Loucy (cell line): ENCODE measurements at regions not wholly inside any gene's neighbourhood (a gene's known extent, or its start where the extent isn't known, plus 50 kb on each side); places are given as distances from the start of the nearest gene placed in this dataset.

Experiments
- H2AFZ ChIP-seq: fragments of 200-600 bp; sonication (generic); 2 replicates; pipeline ENCODE4 v1.6.0; 2016; ENCODE audit warnings: antibody characterized with exemption, mild to moderate bottlenecking, low read length, moderate library complexity
- H3F3A ChIP-seq: fragments of 200-600 bp; 2 replicates; pipeline ENCODE4 v1.6.0; 2016; ENCODE audit warnings: antibody characterized with exemption, low read depth, mild to moderate bottlenecking
- H3K27me3 ChIP-seq: fragments of 200-600 bp; sonication (generic); 2 replicates; pipeline ENCODE4 v1.6.1; 2014; ENCODE audit warnings: low read length, mild to moderate bottlenecking; ENCODE audit not compliant: insufficient read depth, poor library complexity, severe bottlenecking
- H3K36me3 ChIP-seq: fragments of 200-600 bp; sonication (generic); 2 replicates; pipeline ENCODE4 v1.6.1; 2016; ENCODE audit warnings: low read length; ENCODE audit not compliant: insufficient read depth
- H3K4me1 ChIP-seq: fragments of 200-600 bp; sonication (generic); 2 replicates; pipeline ENCODE4 v1.5.1; 2014; ENCODE audit warnings: low read length, mild to moderate bottlenecking; ENCODE audit not compliant: insufficient read depth, poor library complexity, severe bottlenecking
- H3K4me2 ChIP-seq: fragments of 200-600 bp; sonication (generic); 2 replicates; pipeline ENCODE4 v1.6.0; 2014; ENCODE audit warnings: antibody characterized with exemption, low read length, low read depth, mild to moderate bottlenecking; ENCODE audit not compliant: poor library complexity, severe bottlenecking
- H3K4me3 ChIP-seq: fragments of 200-600 bp; sonication (generic); 2 replicates; pipeline ENCODE4 v1.5.1; 2014; ENCODE audit warnings: low read length, mild to moderate bottlenecking, mixed read lengths; ENCODE audit not compliant: poor library complexity, severe bottlenecking
- H3K79me2 ChIP-seq: fragments of 200-600 bp; sonication (generic); 2 replicates; pipeline ENCODE4 v1.6.1; 2014; ENCODE audit warnings: low read length; ENCODE audit not compliant: insufficient read depth
- H3K9ac ChIP-seq: fragments of 200-600 bp; sonication (generic); 2 replicates; pipeline ENCODE4 v1.6.0; 2014; ENCODE audit warnings: mild to moderate bottlenecking, low read depth, low read length, moderate library complexity; ENCODE audit not compliant: poor library complexity, severe bottlenecking
- H3K9me2 ChIP-seq: fragments of 200-600 bp; sonication (generic); replicated peaks from 2 replicates; pipeline ENCODE4 v1.6.1; 2016; ENCODE audit warnings: low read depth, low read length, mixed read lengths
- H3K9me3 ChIP-seq: fragments of 200-600 bp; sonication (generic); 2 replicates; pipeline ENCODE4 v1.6.1; 2014; ENCODE audit warnings: mild to moderate bottlenecking, antibody characterized with exemption, low read length, low read depth; ENCODE audit not compliant: insufficient read depth
- H4K20me1 ChIP-seq: fragments of 200-600 bp; sonication (generic); 2 replicates; pipeline ENCODE4 v1.6.0; 2014; ENCODE audit warnings: antibody characterized with exemption, low read length, mild to moderate bottlenecking; ENCODE audit not compliant: insufficient read depth, poor library complexity, severe bottlenecking
- CTCF ChIP-seq: fragments of 200-600 bp; sonication (generic); conservative IDR thresholded peaks from 2 replicates; pipeline ENCODE4 v1.5.1; 2014; ENCODE audit warnings: mild to moderate bottlenecking, antibody characterized with exemption, low read length
- EZH2phosphoT487 ChIP-seq: fragments of 200-600 bp; IDR thresholded peaks from 2 replicates; pipeline ENCODE4 v1.6.1; 2018; ENCODE audit warnings: antibody characterized with exemption, mild to moderate bottlenecking, moderate library complexity, borderline replicate concordance

- H3K4me1 ChIP-seq, result no peaks in the 10 kb centered on the region
- no peak overlapping the region for H3K9ac ChIP-seq
- no peaks in the 10 kb centered on the region for H3K9me3 ChIP-seq
- no peak overlapping the region for H2AFZ ChIP-seq
- H3F3A ChIP-seq, result no peaks in the 10 kb centered on the region
- TF ChIP-seq CTCF, result no peak
- no peak for TF ChIP-seq EZH2phosphoT487
- no peak overlapping the region for H3K4me2 ChIP-seq
- no peaks in the 10 kb centered on the region for H3K9me2 ChIP-seq
- no peaks in the 10 kb centered on the region for H4K20me1 ChIP-seq
- H3K4me3 ChIP-seq, result no peak overlapping the region
- H3K27me3 ChIP-seq, result no peaks in the 10 kb centered on the region
- no peaks in the 10 kb centered on the region for H3K36me3 ChIP-seq
- no peaks in the 10 kb centered on the region for H3K79me2 ChIP-seq
Measured at GRCh38 chr7:156579566-156579965, 61.0 kb upstream of the RNF32 start.

- H3K9ac ChIP-seq, result no peak overlapping the region
Measured at GRCh38 chr7:156578978-156579430, 61.6 kb upstream of the RNF32 start.

GRCh38 chr7:156578578-156578940 is 62.0 kb upstream of the RNF32 start:
- Histone ChIP-seq H3K4me3 (no peak overlapping the region), H4K20me1 (no peaks in the 10 kb centered on the region), H3K27me3 (no peaks in the 10 kb centered on the region), H3K36me3 (no peaks in the 10 kb centered on the region), H3F3A (no peaks in the 10 kb centered on the region), H3K4me1 (no peaks in the 10 kb centered on the region), H3K9me3 (no peaks in the 10 kb centered on the region), H3K79me2 (no peaks in the 10 kb centered on the region), H3K9ac (no peak overlapping the region), H2AFZ (no peak overlapping the region), H3K4me2 (no peak overlapping the region), H3K9me2 (no peaks in the 10 kb centered on the region)
- TF ChIP-seq EZH2phosphoT487 (no peak), CTCF (no peak)

More at GRCh38 chr7:156578978-156579430, 61.6 kb upstream of the RNF32 start:
- Histone ChIP-seq H3K27me3 (no peaks in the 10 kb centered on the region), H4K20me1 (no peaks in the 10 kb centered on the region), H3F3A (no peaks in the 10 kb centered on the region), H3K79me2 (no peaks in the 10 kb centered on the region), H3K4me1 (no peaks in the 10 kb centered on the region), H3K4me3 (no peak overlapping the region), H3K36me3 (no peaks in the 10 kb centered on the region), H3K9me2 (no peaks in the 10 kb centered on the region), H2AFZ (no peak overlapping the region), H3K9me3 (no peaks in the 10 kb centered on the region), H3K4me2 (no peak overlapping the region)
- TF ChIP-seq CTCF (no peak), EZH2phosphoT487 (no peak)
